HuH-7.5 (cell line): ENCODE measurements at regions not wholly inside any gene's neighbourhood (a gene's known extent, or its start where the extent isn't known, plus 50 kb on each side); places are given as distances from the start of the nearest gene placed in this dataset.

Experiments used
- DNase-seq: peaks from one replicate; pipeline ENCODE4 v3.0.0; 2011; ENCODE audit warnings: low spot score

GRCh38 chr4:123266221-123266620, 130.4 kb upstream of the SPRY1 start:
- no peak for DNase-seq

- DNase-seq, result no peak
Measured at GRCh38 chr4:123278755-123279154, 117.8 kb upstream of the SPRY1 start.

GRCh38 chr4:123283371-123283895, 113.2 kb upstream of the SPRY1 start:
- DNase-seq, result no peak

DNA sequence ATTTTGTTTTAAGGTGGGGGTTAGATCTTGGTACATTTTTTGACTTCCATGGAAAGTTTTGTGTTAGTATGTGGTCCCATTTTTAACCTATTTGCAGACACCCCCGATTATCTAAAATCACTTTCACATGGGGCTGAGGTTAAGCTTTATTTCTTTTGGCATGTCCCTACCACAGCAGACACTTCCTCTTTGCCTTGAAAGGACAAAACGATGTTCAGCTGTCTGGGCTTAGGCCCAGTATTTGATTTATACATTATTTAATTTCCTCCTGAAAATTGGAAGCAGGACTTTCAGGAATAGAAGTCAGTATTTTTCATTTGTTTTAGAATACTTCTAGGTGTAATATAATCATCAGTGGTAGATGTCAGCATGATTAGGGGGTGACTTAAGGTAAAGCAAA, 112.4 kb upstream of the SPRY1 start:
- DNase-seq, result no peak

DNA sequence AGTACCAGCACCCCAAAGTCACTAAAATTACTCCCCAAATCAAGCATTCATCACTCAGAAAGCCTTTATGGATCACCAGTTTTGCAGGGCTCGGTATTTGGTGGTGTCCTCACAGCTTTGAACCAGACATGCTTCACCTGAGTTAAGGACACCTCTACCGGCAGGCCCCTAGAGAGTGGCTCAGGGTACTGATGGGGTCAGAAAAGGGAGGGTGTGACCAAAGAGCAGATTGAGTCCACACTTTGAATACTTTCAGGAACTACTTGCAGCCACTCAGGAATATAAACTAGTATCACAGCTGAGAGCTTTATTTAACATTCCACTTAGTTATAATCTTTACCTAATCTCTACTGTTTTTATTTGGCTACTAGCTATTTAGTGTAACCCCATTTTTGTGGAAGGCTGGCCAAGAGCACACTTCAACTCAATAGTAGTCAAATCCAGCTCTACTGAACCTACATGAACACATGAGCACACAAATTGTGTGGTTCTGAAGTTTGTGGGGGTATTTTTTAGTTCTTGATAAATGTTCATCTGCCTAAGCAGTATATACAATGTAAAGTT, 109.6 kb upstream of the SPRY1 start:
- no peak for DNase-seq

- DNase-seq, result no peak
Measured at GRCh38 chr4:123288309-123289025, 108.1 kb upstream of the SPRY1 start.

DNA sequence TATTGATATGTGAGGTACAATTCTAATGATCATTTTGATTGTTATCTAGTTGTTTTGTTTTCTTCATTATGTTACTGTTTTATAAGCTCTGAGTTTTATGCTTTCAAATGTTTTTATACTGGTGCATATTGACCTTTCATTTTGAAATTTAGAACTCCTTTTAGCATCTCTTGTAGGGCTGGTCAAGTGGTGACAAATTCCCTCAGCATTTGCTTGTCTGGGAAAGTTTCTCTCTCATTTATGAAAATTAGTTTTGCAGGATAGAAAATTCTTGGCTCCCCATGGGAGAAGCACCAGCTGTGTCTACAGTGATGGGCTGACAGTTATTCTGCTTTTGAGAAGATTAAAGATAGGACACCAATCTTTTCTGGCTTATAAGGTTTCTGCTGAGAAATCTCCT, 105.3 kb upstream of the SPRY1 start:
- DNase-seq, result no peak

DNA sequence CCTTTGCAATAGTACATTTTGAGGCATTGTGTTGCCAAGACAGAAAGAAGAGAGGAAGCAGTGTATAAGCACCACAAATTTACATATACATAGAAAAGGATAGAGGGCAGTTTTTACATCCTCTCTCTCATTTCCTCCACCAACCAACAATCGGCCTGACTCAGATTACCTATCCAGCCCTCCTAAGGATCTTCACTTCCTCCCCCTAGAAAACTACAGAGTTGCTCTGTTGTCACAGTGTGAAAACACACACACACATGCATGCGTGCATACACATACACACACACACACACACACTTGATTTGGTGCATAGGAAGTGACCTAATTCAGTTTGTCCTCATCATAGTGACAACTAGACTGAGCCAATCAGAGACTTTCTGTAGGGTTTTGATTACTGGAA, 98.8 kb upstream of the SPRY1 start:
- DNase-seq, result no peak

- DNase-seq, result no peak
Measured at GRCh38 chr4:123298261-123298660, 98.3 kb upstream of the SPRY1 start.

GRCh38 chr4:123298801-123299200, 97.8 kb upstream of the SPRY1 start:
- DNase-seq, result no peak

- DNase-seq, result no peak
Measured at GRCh38 chr4:123299212-123299691, 97.3 kb upstream of the SPRY1 start.

DNA sequence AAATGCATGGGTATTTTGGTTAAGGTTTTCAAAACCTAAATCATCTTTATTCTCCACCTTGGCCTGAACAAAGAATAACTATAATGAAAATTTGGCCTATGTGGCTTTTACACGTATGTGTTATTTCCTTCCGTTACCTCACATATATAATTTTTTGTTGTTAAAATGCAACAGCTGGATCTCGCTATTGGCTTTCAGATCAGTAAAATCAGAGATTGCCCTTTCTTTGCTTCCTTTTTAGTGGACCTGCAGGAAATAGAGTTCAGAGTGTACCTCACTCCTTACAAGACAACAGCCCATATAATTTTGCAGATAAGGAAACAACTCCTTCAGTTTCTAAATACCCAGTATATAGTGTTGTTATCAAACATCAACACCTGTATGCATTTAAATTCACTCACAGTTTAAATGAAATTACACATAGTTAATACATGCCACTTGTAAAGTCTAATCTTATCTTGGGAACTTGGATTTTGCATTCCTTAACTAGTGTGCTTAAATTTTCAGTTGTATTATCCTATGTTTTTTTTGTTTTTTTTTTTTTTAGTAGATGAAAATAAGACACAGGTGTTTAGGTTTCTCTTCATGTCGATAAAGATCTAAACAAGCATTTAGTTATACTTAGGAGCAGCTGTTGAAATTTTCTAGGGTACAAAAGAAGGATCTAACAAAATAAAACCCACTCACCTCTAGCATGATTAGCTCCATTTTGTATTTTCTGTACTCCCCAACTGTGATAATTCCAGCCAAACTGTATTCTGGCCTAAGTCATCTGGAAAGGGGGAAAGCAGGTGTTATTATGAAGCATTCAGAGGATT, 96.2 kb upstream of the SPRY1 start:
- DNase-seq, result no peak

DNA sequence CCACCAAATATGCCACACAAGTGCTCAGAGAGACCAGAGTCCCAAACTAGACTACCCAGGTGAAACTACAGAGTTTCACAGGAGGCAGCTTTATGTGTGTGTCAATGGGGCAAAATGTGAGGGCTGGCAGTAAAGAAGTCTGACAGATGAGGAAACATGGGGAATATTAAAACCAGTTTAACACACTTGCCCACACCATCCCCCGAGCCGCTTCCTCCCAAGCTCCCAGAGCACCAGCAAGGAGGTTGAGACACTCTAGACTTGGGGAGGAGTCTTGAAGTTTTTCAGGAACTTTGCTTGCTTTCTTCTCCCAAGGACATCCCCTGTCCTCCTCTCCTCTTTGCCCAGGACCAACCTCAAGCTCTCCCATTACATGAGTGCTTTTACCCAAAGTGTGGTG, 94.7 kb upstream of the SPRY1 start:
- no peak for DNase-seq

DNA sequence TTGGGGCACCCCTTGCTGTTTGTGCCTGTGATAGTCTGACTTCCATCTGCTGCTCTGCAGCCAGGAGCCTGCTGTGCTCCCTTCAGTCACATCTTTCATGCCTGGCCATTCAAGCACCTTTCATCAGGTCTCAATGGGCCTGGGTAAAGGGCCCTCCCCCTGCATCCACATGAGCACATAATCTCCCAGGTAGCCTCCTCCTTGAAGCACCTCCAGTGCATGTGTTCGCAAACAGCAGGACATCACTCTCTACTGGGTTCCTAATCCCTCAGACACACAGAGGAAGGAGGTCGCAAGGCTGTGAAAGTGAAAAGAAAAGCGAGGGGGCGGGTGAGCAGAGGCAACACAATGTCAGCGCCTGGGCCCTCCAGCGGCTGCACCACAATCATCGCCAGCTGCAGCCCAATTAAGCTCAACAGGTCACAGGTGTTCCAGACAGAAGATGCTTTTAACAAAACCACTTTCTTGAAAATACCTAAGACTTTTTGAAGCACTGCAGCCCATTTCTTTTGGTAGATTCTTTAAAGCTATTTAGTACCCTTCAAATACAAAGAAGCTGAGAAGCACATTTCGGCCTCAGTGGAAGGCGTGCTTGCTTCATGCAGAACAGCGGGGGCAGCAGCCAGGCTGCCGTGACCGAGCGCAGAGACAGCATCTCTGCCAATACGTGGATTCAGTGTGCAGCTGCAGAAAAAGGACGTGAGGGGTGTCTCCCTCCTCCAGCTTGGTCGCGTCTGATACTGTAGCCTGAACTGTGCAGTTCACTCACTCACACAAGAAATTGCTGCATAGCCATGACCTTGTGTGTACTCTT, 92.2 kb upstream of the SPRY1 start:
- DNase-seq, result no peak

DNA sequence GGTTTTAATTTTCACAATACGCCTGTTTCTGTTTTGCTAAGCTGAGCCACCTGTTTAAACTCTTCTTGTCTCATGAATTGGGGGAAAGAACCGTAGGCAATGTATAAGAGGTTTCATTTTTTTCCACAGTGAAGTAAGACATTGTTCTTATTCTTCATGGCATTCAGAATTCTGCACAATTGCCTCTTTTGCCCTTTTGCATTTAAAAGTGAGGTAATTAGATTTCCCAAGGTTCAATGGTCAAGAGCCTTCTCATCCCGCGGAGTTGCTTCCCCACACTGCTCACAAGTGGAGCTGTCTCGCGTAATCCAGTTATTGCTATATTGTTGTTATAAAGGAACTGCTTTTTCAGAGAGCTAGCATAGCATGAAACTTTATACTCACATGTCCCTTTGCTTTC, 90.9 kb upstream of the SPRY1 start:
- no peak for DNase-seq

DNA sequence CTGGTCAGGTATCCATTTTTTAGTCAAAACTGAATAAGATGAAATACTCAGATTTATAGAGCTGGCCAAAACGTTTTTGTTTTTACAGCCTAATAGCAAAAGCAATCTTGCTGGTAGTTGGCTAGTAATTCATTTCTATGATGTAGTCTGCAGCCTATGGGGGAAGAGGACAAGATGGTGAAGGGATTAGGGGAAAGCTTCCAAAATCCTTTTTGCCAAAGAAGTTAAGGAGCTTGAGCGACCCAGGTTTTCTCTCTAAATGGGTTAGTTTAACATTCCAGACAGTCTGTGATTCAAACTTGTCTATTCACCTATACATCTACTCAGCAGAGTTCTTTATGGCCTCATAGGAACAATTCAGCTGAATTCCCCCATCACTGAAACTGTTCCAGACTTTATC, 89.8 kb upstream of the SPRY1 start:
- no peak for DNase-seq

DNA sequence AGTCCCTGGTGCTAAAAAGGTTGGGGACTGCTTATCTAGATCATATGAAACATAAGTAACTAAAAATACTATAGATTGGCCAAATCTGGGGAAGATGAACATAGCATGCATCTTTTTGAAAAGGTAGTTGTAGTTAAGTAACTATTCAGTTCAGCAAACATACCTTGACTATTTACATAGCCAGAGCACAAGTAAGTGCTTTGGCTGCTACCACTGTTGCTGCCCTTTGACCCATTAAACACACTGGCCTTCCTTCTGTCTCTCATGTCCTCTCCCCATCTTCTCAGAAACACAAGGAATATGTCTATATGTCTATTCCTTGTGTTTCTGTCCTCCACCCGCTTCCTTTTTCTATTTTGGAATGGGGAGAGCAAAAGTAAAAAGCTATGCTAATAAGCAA, 87.9 kb upstream of the SPRY1 start:
- DNase-seq, result no peak

DNA sequence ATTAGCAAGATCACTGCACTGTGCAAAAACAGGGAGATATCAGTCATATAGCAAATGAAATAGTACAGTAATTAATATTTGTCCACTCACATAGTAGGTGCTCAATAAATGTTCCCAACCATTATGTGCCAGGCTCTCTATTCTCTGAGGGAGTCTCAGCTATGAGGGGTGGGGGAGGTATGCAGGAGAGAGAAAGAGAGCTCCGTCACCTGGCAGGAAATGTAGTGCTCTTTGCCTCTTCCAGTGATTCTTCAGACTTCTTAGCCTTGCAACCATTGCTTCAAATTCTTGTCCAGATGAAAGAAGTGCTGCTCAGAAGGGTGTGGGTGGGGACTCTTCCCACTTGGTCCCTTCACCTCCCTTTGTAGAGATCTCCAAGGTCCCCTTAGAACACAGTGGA, 84.5 kb upstream of the SPRY1 start:
- DNase-seq, result no peak

GRCh38 chr4:123312951-123313592, 83.5 kb upstream of the SPRY1 start:
- DNase-seq, result no peak

DNA sequence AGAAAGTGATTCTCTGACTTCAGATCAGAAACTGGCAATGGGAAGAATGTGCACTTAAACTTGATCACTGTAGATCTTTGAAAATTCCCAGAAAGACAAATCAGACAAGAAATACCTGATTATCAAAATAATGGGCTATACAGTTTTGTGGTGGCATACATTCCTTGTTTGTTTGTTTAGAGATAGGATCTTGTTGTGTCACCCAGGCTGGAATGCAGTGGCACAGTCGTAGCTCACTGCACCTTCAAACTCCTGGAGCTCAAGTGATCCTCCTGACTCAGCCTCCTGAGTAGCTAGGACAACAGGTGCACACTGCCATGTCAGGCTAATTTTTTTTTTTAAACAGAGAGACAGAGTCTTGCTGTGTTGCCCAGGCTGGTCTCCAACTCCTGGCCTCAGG, 81.0 kb upstream of the SPRY1 start:
- DNase-seq, result no peak

GRCh38 chr4:123317211-123317610, 79.4 kb upstream of the SPRY1 start:
- no peak for DNase-seq

DNA sequence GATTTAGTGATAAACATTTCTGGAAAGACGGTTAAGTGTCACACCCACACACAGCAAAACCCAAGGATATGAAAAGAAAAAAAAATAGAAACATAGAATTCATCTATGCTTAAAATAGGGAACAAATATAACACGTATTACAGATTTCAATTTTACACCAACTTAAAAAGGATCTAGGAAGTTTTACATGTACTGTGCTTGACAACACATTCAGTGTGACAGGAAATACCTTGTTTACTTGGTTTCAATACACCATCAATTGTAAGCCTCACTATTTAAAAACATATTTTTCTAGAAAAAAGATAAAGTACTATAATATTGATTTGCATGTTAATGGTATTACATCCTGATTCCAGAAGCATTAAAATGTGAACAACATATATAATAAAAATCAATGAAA, 77.0 kb upstream of the SPRY1 start:
- no peak for DNase-seq
